Endothelial cell (in vitro differentiated cells): ENCODE measurements at regions not wholly inside any gene's neighbourhood (a gene's known extent, or its start where the extent isn't known, plus 50 kb on each side); places are given as distances from the start of the nearest gene placed in this dataset.

ENCODE experiments used
- DNase-seq: peaks from one replicate; pipeline ENCODE4 v3.0.0; 2021; ENCODE audit warnings: low spot score
- H3K27ac Mint-ChIP-seq: one replicate; pipeline ENCODE4 v1.8.0; 2021; ENCODE audit warnings: mixed read lengths, inconsistent platforms; ENCODE audit not compliant: unreplicated experiment
- H3K27me3 Mint-ChIP-seq: one replicate; pipeline ENCODE4 v1.8.0; 2021; ENCODE audit warnings: mild to moderate bottlenecking, moderate library complexity, mixed read lengths, inconsistent platforms; ENCODE audit not compliant: unreplicated experiment
- H3K36me3 Mint-ChIP-seq: one replicate; pipeline ENCODE4 v1.8.0; 2021; ENCODE audit warnings: mild to moderate bottlenecking, low read depth, mixed read lengths, inconsistent platforms; ENCODE audit not compliant: unreplicated experiment
- H3K4me1 Mint-ChIP-seq: one replicate; pipeline ENCODE4 v1.8.0; 2021; ENCODE audit warnings: mild to moderate bottlenecking, mixed read lengths, inconsistent platforms; ENCODE audit not compliant: unreplicated experiment
- H3K4me3 Mint-ChIP-seq: one replicate; pipeline ENCODE4 v1.8.0; 2021; ENCODE audit warnings: mild to moderate bottlenecking, mixed read lengths, inconsistent platforms; ENCODE audit not compliant: unreplicated experiment
- H3K9me3 Mint-ChIP-seq: one replicate; pipeline ENCODE4 v1.8.0; 2021; ENCODE audit warnings: mixed read lengths, inconsistent platforms; ENCODE audit not compliant: unreplicated experiment
- TF ChIP-seq, protein P1 (sequence below): fragments of 200-600 bp; sonication (generic); IDR thresholded peaks from one replicate; pipeline ENCODE4 v1.5.0; 2021; ENCODE audit warnings: antibody characterized with exemption; ENCODE audit not compliant: unreplicated experiment

DNA sequence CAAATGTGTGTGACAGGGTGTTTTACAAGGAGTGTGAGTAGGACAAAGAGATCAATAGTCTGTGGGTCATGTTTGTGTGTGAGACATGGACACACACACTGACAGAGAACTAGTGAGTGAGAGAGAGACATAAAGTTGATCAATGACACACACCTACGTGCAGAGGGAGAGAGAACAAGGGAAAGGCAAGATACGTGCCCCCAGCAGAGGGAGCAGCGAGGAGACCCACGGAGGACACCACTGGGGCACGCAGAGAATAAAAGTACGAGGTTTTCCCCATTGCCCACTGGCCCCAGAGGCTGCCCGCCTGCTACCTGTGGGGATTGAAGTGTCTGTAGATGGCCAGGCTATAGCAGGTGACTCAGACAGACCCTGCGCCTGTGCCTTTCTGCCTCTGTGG, 130.2 kb upstream of the CSF3R start:
- no peaks in the 10 kb centered on the region for H3K9me3 Mint-ChIP-seq
- peak; percentile 26 for DNase-seq
- TF ChIP-seq, protein P1, sequence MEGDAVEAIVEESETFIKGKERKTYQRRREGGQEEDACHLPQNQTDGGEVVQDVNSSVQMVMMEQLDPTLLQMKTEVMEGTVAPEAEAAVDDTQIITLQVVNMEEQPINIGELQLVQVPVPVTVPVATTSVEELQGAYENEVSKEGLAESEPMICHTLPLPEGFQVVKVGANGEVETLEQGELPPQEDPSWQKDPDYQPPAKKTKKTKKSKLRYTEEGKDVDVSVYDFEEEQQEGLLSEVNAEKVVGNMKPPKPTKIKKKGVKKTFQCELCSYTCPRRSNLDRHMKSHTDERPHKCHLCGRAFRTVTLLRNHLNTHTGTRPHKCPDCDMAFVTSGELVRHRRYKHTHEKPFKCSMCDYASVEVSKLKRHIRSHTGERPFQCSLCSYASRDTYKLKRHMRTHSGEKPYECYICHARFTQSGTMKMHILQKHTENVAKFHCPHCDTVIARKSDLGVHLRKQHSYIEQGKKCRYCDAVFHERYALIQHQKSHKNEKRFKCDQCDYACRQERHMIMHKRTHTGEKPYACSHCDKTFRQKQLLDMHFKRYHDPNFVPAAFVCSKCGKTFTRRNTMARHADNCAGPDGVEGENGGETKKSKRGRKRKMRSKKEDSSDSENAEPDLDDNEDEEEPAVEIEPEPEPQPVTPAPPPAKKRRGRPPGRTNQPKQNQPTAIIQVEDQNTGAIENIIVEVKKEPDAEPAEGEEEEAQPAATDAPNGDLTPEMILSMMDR, result no peak
- H3K4me3 Mint-ChIP-seq, result no peak overlapping the region
- no peaks in the 10 kb centered on the region for H3K27me3 Mint-ChIP-seq
- no peak overlapping the region for H3K27ac Mint-ChIP-seq
- H3K36me3 Mint-ChIP-seq, result no peaks in the 10 kb centered on the region
- H3K4me1 Mint-ChIP-seq, result no peaks in the 10 kb centered on the region

DNA sequence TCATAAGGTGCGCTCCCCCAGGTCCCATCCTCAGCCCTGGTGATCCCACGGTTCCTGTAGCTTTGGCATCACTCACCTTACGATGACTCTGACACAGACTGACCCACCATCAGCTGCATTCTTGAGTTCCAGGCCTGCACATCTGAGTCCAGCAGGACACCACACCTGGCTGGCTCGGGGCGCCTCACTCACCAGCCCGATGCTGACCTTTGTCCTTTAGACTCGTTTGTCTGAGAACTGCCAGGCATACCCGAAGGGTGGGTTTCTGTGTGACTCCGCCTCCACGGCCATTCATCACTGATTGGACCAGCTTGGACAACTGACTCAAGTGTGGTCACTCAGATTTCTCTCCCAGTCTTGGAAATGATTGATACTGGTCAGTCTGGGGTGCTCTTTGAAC, 129.4 kb upstream of the CSF3R start:
- Mint-ChIP-seq H3K4me1 (no peaks in the 10 kb centered on the region), H3K4me3 (no peak overlapping the region), H3K27ac (no peak overlapping the region), H3K36me3 (no peaks in the 10 kb centered on the region), H3K9me3 (no peaks in the 10 kb centered on the region), H3K27me3 (no peaks in the 10 kb centered on the region)
- TF ChIP-seq, protein P1, result no peak
- no peak for DNase-seq

DNA sequence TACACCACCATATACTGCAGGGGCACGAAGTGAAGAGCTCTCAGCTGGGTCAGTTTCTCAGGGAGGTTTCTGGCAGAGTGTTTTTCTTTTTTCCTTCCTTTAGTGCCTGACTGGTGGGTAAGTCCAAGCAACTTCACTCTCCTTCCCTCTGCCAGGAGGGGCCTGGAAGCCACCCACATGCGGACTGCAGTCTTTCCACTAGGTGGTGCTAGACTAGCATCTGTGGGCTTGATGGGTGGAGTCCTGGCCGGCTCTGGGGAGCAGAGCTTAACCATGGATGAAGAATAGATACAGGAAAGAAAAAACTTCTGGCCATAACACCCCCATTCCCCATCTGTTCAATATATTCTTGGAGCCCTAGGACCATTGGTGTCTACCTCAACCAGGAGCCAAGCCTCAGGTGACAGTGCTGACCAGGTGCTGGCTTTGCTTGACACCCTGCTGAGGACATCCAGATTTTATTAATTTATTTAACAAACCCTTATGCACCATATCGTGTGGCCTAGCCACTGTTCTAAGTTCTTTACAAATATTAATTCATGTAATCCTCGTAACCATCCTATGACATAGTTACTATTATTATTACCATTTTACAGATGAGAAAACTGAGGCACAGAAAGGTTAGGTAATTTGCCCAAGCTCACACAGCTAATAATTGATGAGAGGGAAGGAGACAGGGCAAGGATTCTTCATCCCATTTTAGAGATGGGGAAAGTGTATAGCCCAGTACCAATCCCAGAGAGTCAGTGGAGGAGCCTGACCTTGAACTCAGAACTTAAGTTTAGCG, 126.7 kb upstream of the CSF3R start:
- peak; percentile 76 for DNase-seq
- Mint-ChIP-seq H3K36me3 (no peaks in the 10 kb centered on the region), H3K27me3 (peaks cover 2% of the 10 kb centered on the region), H3K9me3 (no peaks in the 10 kb centered on the region), H3K4me1 (no peaks in the 10 kb centered on the region), H3K4me3 (no peak overlapping the region), H3K27ac (no peak overlapping the region)
- TF ChIP-seq, protein P1, result peak; percentile 73

DNA sequence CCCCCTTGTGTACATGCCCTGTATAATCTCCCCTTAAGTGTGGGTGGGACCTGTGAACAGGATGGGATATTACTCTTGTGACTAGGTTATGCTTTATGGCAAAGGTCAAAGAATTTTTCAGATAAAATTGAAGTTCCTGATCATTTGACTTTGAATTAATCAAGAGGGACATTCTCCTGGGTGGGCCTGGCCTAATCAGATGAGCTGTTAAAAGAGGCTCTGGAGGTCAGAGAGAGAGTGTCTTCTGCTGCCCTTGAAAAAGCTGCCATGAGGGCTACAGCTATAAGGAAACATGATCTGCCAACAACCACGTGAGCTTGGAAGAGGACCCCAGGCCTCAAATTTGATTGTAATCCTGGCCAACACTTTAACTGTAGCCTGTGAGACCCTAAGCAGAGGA, 125.6 kb upstream of the CSF3R start:
- DNase-seq, result no peak
- H3K4me1 Mint-ChIP-seq, result no peaks in the 10 kb centered on the region
- H3K9me3 Mint-ChIP-seq, result no peaks in the 10 kb centered on the region
- H3K36me3 Mint-ChIP-seq, result no peaks in the 10 kb centered on the region
- TF ChIP-seq, protein P1, result no peak
- H3K27ac Mint-ChIP-seq, result no peak overlapping the region
- no peak overlapping the region for H3K4me3 Mint-ChIP-seq
- peaks cover 2% of the 10 kb centered on the region for H3K27me3 Mint-ChIP-seq

DNA sequence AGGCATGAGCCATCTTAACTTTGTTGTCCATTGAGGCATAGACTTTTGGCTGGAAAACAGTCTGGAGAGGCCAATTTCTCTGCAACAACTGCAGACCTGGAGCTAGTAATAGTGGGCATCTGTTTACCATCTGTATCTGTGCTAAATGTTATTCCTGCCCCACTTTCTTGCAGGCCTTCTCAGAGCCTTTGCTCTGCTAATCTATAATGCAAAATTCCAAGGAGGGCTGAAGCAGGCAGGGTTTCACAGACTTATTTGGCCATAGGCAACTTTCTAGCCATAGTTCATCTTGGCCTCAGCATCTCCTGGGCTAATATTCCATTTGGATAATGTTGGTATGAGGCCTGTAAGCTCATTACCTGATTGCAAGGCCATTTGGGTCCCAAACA, 124.5 kb upstream of the CSF3R start:
- Mint-ChIP-seq H3K27me3 (peaks cover 6% of the 10 kb centered on the region), H3K4me3 (no peak overlapping the region), H3K4me1 (no peaks in the 10 kb centered on the region), H3K27ac (no peak overlapping the region), H3K9me3 (no peaks in the 10 kb centered on the region), H3K36me3 (no peaks in the 10 kb centered on the region)
- TF ChIP-seq, protein P1, result no peak
- no peak for DNase-seq
